Body of pancreas (tissue), 4 donors: ENCODE measurements at regions not wholly inside any gene's neighbourhood (a gene's known extent, or its start where the extent isn't known, plus 50 kb on each side); places are given as distances from the start of the nearest gene placed in this dataset.

Experiments used
- CTCF ChIP-seq, 7 experiments: fragments of 450-650 bp in 4 of 7; fragments of 200-600 bp in 3 of 7; sonication (generic) in 3 of 7; IDR thresholded peaks; one replicate each; pipeline ENCODE4 v1.5.1; 2016 to 2019; ENCODE audit warnings: antibody characterized with exemption in 7 of 7
- POLR2A ChIP-seq, 3 donors: fragments of 450-650 bp; IDR thresholded peaks; one replicate each; pipeline ENCODE4 v1.6.1; 2016; ENCODE audit warnings: antibody characterized with exemption in 3 of 3, mild to moderate bottlenecking in 2 of 3

GRCh38 chr9:115367780-115368525, 250.0 kb upstream of the TNC start:
- TF ChIP-seq CTCF (IDR thresholded peaks at IDR 0.05) (no peak), POLR2A (IDR thresholded peaks at IDR 0.05) (no peak)
